VCaP (cell line): ENCODE measurements at regions not wholly inside any gene's neighbourhood (a gene's known extent, or its start where the extent isn't known, plus 50 kb on each side); places are given as distances from the start of the nearest gene placed in this dataset.

ENCODE experiments used
- H3K27ac ChIP-seq: fragments of 450-650 bp; 2 replicates; pipeline ENCODE4 v1.5.1; 2017
- TF ChIP-seq, protein P1 (sequence below): fragments of 450-650 bp; conservative IDR thresholded peaks from 2 replicates; pipeline ENCODE4 v1.5.1; 2017; ENCODE audit warnings: mild to moderate bottlenecking, moderate library complexity

- H3K27ac ChIP-seq, result no peak overlapping the region
- TF ChIP-seq, protein P1, sequence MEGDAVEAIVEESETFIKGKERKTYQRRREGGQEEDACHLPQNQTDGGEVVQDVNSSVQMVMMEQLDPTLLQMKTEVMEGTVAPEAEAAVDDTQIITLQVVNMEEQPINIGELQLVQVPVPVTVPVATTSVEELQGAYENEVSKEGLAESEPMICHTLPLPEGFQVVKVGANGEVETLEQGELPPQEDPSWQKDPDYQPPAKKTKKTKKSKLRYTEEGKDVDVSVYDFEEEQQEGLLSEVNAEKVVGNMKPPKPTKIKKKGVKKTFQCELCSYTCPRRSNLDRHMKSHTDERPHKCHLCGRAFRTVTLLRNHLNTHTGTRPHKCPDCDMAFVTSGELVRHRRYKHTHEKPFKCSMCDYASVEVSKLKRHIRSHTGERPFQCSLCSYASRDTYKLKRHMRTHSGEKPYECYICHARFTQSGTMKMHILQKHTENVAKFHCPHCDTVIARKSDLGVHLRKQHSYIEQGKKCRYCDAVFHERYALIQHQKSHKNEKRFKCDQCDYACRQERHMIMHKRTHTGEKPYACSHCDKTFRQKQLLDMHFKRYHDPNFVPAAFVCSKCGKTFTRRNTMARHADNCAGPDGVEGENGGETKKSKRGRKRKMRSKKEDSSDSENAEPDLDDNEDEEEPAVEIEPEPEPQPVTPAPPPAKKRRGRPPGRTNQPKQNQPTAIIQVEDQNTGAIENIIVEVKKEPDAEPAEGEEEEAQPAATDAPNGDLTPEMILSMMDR, result no peak
Observed at GRCh38 chr9:89234205-89235067, 55.8 kb upstream of the SHC3 start.

- no peak overlapping the region for H3K27ac ChIP-seq
- TF ChIP-seq, protein P1, result no peak
Observed at GRCh38 chr9:89236955-89237573, 58.4 kb upstream of the SHC3 start.

DNA sequence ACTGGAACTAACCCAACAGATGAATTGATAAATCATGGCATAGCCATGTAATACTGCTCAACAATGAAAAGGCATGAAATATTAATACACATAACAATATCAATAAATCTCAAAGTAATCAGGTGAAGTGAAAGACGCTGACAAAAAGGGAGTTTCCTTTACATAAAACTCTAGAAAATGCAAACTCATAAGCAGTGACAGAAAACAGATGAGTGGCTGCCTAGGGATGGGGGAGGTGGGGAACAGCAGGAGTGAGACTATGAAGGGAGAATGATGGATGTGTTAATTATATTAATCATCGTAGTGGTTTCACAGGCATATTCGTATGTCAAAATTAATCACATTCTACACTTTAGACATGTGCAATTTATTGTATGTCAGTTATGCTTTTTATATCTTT is 59.8 kb upstream of the SHC3 start:
- H3K27ac ChIP-seq, result no peak overlapping the region
- TF ChIP-seq, protein P1, result no peak

- no peak overlapping the region for H3K27ac ChIP-seq
- TF ChIP-seq, protein P1, result no peak
Observed at GRCh38 chr9:89243296-89244061, 64.9 kb upstream of the SHC3 start.

DNA sequence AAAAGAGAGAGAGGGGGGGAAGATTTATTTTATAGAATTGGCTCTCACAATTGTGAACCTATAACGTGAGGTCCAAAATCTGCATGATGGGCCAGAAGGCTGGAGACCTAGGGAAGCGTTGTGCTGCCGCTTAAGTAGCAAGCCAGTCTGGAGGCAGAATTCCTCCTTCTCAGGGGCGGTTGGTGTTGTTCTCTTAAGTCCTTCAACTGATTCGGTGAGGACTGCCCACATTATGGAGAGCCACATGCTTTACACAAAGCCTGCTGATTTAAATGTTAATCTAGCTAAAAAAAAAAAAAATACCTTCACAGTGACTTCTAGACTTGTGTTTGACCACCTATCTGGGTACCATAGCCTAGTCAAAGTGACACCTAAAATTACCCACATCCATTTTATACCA is 64.2 kb upstream of the CKS2 start:
- TF ChIP-seq, protein P1, result no peak
- H3K27ac ChIP-seq, result no peak overlapping the region

DNA sequence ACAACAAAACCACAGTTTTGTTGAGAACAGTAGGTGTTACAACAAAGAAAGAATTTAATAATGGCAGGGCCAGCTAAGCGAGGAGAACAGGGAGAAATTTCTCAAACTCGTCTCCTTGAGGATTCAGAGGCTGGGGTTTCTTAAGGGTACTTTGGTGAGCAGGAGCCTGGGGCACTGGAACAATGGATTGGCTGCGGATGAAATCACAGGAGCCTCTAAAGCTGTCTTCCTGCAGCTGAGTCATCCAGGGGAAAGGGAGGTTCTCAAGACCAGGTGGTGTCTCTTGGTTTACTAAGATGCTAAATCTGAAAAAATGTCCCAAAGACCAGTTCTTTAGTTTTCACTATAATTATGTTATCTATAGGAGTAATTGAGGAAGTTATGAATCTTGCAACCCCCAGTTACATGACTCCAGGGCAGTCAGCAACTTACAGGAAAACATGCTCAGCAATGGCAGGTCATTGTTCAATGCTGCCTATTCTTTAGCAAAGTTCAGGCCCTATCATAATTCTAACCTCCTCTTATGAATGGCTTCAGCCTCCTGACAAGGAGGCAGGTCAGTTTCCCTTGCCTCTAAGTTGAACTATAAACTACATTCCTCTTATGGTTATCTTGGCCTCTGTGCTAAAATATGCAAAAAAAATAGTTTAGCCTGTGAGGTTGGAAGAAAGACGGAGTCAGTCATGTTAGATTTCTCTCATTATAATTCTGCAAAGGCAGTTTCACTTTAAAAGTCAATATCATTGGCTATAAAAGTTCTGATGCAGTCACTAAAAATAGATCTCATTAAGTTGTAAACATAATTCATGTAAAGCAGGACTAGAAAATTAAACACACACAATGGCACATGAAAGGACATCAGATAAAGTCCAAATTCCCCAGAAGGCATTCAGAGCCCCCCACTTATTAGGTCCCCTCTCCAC is 63.3 kb upstream of the CKS2 start:
- TF ChIP-seq, protein P1, result no peak
- peak overlapping the region; percentile 19; the same call in 1 of the 2 replicates for H3K27ac ChIP-seq
